HEK293 (cell line): ENCODE measurements at regions not wholly inside any gene's neighbourhood (a gene's known extent, or its start where the extent isn't known, plus 50 kb on each side); places are given as distances from the start of the nearest gene placed in this dataset.

Experiments used
- CTCF ChIA-PET: fragments of 350-600 bp; formaldehyde crosslinking; extraction: SDS; loops from one replicate; lab custom pipeline; 2021; ENCODE audit warnings: antibody characterized with exemption; lab: Yijun Ruan, JAX
- POLR2A ChIA-PET: fragments of 300-600 bp; formaldehyde crosslinking; extraction: SDS; loops from one replicate; lab custom pipeline; 2020; ENCODE audit warnings: antibody characterized with exemption, inconsistent platforms; lab: Yijun Ruan, JAX
- H3K27ac ChIP-seq: fragments of 200-500 bp; sonication (Bioruptor generic); 2 replicates; pipeline ENCODE4 v1.5.1; 2014; ENCODE audit warnings: low read depth, low read length, control low read depth, inconsistent platforms; ENCODE audit errors: extremely low read depth
- H3K36me3 ChIP-seq, 2 experiments: fragments of 200-500 bp in 1 of 2; sonication (Bioruptor generic) in 1 of 2; 1 replicate in 1 of 2; 2 replicates in 1 of 2; pipeline ENCODE4 v1.5.1; 2014 to 2017; ENCODE audit warnings: inconsistent platforms in 2 of 2, low read length in 2 of 2; ENCODE audit not compliant: control insufficient read depth in 2 of 2, insufficient read depth in 1 of 2
- H3K4me1 ChIP-seq: fragments of 200-500 bp; sonication (Bioruptor generic); 2 replicates; pipeline ENCODE4 v1.5.1; 2014; ENCODE audit warnings: mild to moderate bottlenecking, low read length, inconsistent platforms; ENCODE audit not compliant: control insufficient read depth, insufficient read depth
- H3K4me3 ChIP-seq: 2 replicates; pipeline ENCODE4 v1.5.1; 2011; ENCODE audit warnings: low read depth, mild to moderate bottlenecking, control low read depth, low read length, moderate library complexity
- H3K9me3 ChIP-seq: fragments of 200-500 bp; sonication (Bioruptor generic); 2 replicates; pipeline ENCODE4 v1.5.1; 2014; ENCODE audit warnings: low read depth, low read length, inconsistent platforms; ENCODE audit not compliant: control insufficient read depth, insufficient read depth
- CTCF ChIP-seq: fragments of 450-650 bp; formaldehyde crosslinking; IDR thresholded peaks from 2 replicates; pipeline ENCODE4 v1.5.1; 2016; ENCODE audit warnings: missing biosample characterization, missing genetic modification characterization
- IKZF3 ChIP-seq: fragments of 450-650 bp; IDR thresholded peaks from 2 replicates; pipeline ENCODE4 v1.5.0; 2018; ENCODE audit warnings: missing biosample characterization, mild to moderate bottlenecking, missing genetic modification characterization, moderate library complexity
- MZF1 ChIP-seq: fragments of 450-650 bp; formaldehyde crosslinking; IDR thresholded peaks from 2 replicates; pipeline ENCODE4 v1.5.1; 2017; ENCODE audit warnings: missing biosample characterization, missing genetic modification characterization, borderline replicate concordance
- YY1 ChIP-seq: fragments of 450-650 bp; formaldehyde crosslinking; IDR thresholded peaks from 2 replicates; pipeline ENCODE4 v1.5.1; 2018; ENCODE audit warnings: missing biosample characterization, missing genetic modification characterization
- ZBTB11 ChIP-seq: fragments of 450-650 bp; formaldehyde crosslinking; conservative IDR thresholded peaks from 2 replicates; pipeline ENCODE4 v1.5.1; 2016; ENCODE audit warnings: low read depth, missing biosample characterization, missing genetic modification characterization
- ZBTB26 ChIP-seq: fragments of 450-650 bp; formaldehyde crosslinking; optimal IDR thresholded peaks from 2 replicates; pipeline ENCODE3; 2016; ENCODE audit warnings: missing biosample characterization, mild to moderate bottlenecking, missing genetic modification characterization
- ZBTB6 ChIP-seq: fragments of 450-650 bp; formaldehyde crosslinking; IDR thresholded peaks from 2 replicates; pipeline ENCODE4 v1.5.1; 2017; ENCODE audit warnings: missing biosample characterization, missing genetic modification characterization
- ZFP41 ChIP-seq: fragments of 450-650 bp; formaldehyde crosslinking; IDR thresholded peaks from 2 replicates; pipeline ENCODE4 v1.5.1; 2016; ENCODE audit warnings: missing biosample characterization, missing genetic modification characterization, borderline replicate concordance
- ZNF132 ChIP-seq: fragments of 450-650 bp; formaldehyde crosslinking; IDR thresholded peaks from 2 replicates; pipeline ENCODE4 v1.5.1; 2017; ENCODE audit warnings: missing biosample characterization, missing genetic modification characterization, borderline replicate concordance
- ZNF140 ChIP-seq: fragments of 450-650 bp; formaldehyde crosslinking; IDR thresholded peaks from 2 replicates; pipeline ENCODE4 v1.5.1; 2016; ENCODE audit warnings: missing biosample characterization, missing genetic modification characterization
- ZNF214 ChIP-seq: fragments of 450-650 bp; formaldehyde crosslinking; IDR thresholded peaks from 2 replicates; pipeline ENCODE4 v1.5.1; 2017; ENCODE audit warnings: missing biosample characterization, mild to moderate bottlenecking, missing genetic modification characterization, borderline replicate concordance
- ZNF24 ChIP-seq: fragments of 450-650 bp; formaldehyde crosslinking; IDR thresholded peaks from 2 replicates; pipeline ENCODE4 v1.5.1; 2016; ENCODE audit warnings: missing biosample characterization, missing genetic modification characterization
- ZNF394 ChIP-seq: fragments of 450-650 bp; formaldehyde crosslinking; IDR thresholded peaks from 2 replicates; pipeline ENCODE4 v1.5.1; 2016; ENCODE audit warnings: missing biosample characterization, missing genetic modification characterization, mild to moderate bottlenecking, moderate library complexity, borderline replicate concordance
- ZNF473 ChIP-seq: fragments of 450-650 bp; formaldehyde crosslinking; IDR thresholded peaks from 2 replicates; pipeline ENCODE4 v1.5.1; 2017; ENCODE audit warnings: missing biosample characterization, missing genetic modification characterization
- ZNF658 ChIP-seq: fragments of 450-650 bp; formaldehyde crosslinking; IDR thresholded peaks from 2 replicates; pipeline ENCODE4; 2016; ENCODE audit warnings: missing biosample characterization, missing genetic modification characterization
- ZNF692 ChIP-seq: fragments of 450-650 bp; formaldehyde crosslinking; IDR thresholded peaks from 2 replicates; pipeline ENCODE4 v1.5.1; 2016; ENCODE audit warnings: missing biosample characterization, missing genetic modification characterization

- no peak for TF ChIP-seq ZBTB11 (tag by site-specific recombination)
- no peak for TF ChIP-seq YY1 (tag by site-specific recombination)
- TF ChIP-seq ZNF394 (tag by site-specific recombination) = no peak
- TF ChIP-seq MZF1 (tag by site-specific recombination) = no peak
- no peak for TF ChIP-seq ZNF214
- TF ChIP-seq ZNF658 = no peak
- no peak for TF ChIP-seq ZFP41 (tag by site-specific recombination)
- TF ChIP-seq CTCF (tag by site-specific recombination) = no peak
These were observed 573.2 kb downstream of the METTL4 start (continued) for GRCh38 chr18:1998121-1998520.

- H3K9me3 ChIP-seq = no peaks in the 10 kb centered on the region
- H3K4me3 ChIP-seq = no peak overlapping the region
- no peaks in the 10 kb centered on the region for H3K4me1 ChIP-seq
- no peak for TF ChIP-seq ZNF473 (tag by site-specific recombination)
- TF ChIP-seq ZNF692 (tag by site-specific recombination) = no peak
- TF ChIP-seq ZNF140 (tag by site-specific recombination) = no peak
- no peak for TF ChIP-seq ZBTB26 (tag by site-specific recombination)
- TF ChIP-seq IKZF3 (tag by site-specific recombination) = no peak
- TF ChIP-seq ZNF24 (tag by site-specific recombination) = no peak
- no peak for TF ChIP-seq ZBTB6 (tag by site-specific recombination)
- no peak for TF ChIP-seq ZNF132 (tag by site-specific recombination)
- no peaks in the 10 kb centered on the region for H3K36me3 ChIP-seq
- POLR2A ChIA-PET = no interaction called here
- CTCF ChIA-PET = interaction anchor here (0.6 kb wide), 1 partner anchor 12 kb away, joined by 3 read pairs; no protein-coding TSS in a partner anchor
- no peak overlapping the region for H3K27ac ChIP-seq
These were observed 571.9 kb downstream of the METTL4 start for GRCh38 chr18:1999387-1999786.
